ENCODE measurements at regions not wholly inside any gene's neighbourhood (a gene's known extent, or its start where the extent isn't known, plus 50 kb on each side); places are given as distances from the start of the nearest gene placed in this dataset.
"Not testable (repeated sequence)": the region's sequence is repeated elsewhere in the genome, so short reads cannot be mapped to it uniquely, and the experiment has no call there.

GRCh38 chr21:7776622-7777021, 2744.8 kb upstream of the TPTE start:
- H4K20me1 ChIP-seq (replicated peaks in 1 of 2; ENCODE audit: control insufficient read depth in 1 of 2, insufficient read depth in 2 of 2, low read length in 2 of 2); H3K36me3 ChIP-seq (ENCODE audit: control insufficient read depth in 2 of 4, insufficient read depth in 4 of 4, low read length in 3 of 4); H4K5ac ChIP-seq (ENCODE audit: insufficient read length, low read depth, low read length); H4K91ac ChIP-seq (replicated peaks; ENCODE audit: insufficient read length, low read length); POLR2A ChIA-PET (ENCODE audit: partially characterized antibody); H2BK5ac ChIP-seq (ENCODE audit: low read depth, low read length); H2AFZ ChIP-seq (ENCODE audit: low read length); DNase-seq (ENCODE audit: low read depth in 1 of 2, low spot score in 2 of 2); H3K23me2 ChIP-seq (ENCODE audit: low read depth, low read length); H3K23ac ChIP-seq (ENCODE audit: insufficient read length); H3K56ac ChIP-seq (replicated peaks; ENCODE audit: insufficient read length, low read depth, low read length); H3K18ac ChIP-seq (ENCODE audit: extremely low read depth, low read length); H3K79me2 ChIP-seq (ENCODE audit: control insufficient read depth in 1 of 2, insufficient read depth in 2 of 2, low read length in 2 of 2); H3K4me1 ChIP-seq (replicated peaks in 1 of 4; ENCODE audit: control insufficient read depth in 3 of 4, insufficient read depth in 4 of 4, low read length in 3 of 4); FAIRE-seq; H4K8ac ChIP-seq (ENCODE audit: extremely low read depth, insufficient read depth, low read length); H3K27me3 ChIP-seq (replicated peaks in 1 of 4; ENCODE audit: control insufficient read depth in 3 of 4, extremely low read depth in 1 of 4, insufficient read depth in 3 of 4, low read length in 3 of 4); H2BK20ac ChIP-seq (ENCODE audit: low read length); H3K9ac ChIP-seq (replicated peaks in 1 of 4; ENCODE audit: extremely low read depth in 1 of 4, low read depth in 3 of 4, low read length in 3 of 4); H3K79me1 ChIP-seq (ENCODE audit: low read depth, low read length); H3K4me3 ChIP-seq (ENCODE audit: extremely low read depth in 1 of 4, insufficient read depth in 2 of 4, low read depth in 3 of 4, low read length in 4 of 4); H3K9me3 ChIP-seq (ENCODE audit: insufficient read depth in 2 of 2, low read depth in 1 of 2, low read length in 1 of 2); H2BK120ac ChIP-seq (replicated peaks; ENCODE audit: low read depth, low read length); H3K14ac ChIP-seq (ENCODE audit: insufficient read length); H3K27ac ChIP-seq (ENCODE audit: low read depth, low read length); H2BK12ac ChIP-seq (ENCODE audit: low read depth, low read length); H3K4me2 ChIP-seq (ENCODE audit: insufficient read depth in 1 of 2, low read depth in 2 of 2, low read length in 2 of 2); H2AK5ac ChIP-seq (ENCODE audit: low read depth, low read length); H2BK15ac ChIP-seq (ENCODE audit: low read length); H3K4ac ChIP-seq (replicated peaks; ENCODE audit: insufficient read length, low read depth, low read length); CTCF ChIA-PET (ENCODE audit: partially characterized antibody): not testable (repeated sequence)
- no CpG with 5 or more reads among the region's 2 CpGs for WGBS, 2 experiments (ENCODE audit: extremely low coverage in 1 of 2, insufficient coverage in 1 of 2, insufficient read length in 1 of 2, insufficient replicate concordance in 2 of 2, low coverage in 1 of 2, low lambda C conversion rate in 2 of 2, missing lambda C conversion rate in 1 of 2)

- H3K27ac ChIP-seq (ENCODE audit: low read depth, low read length); H3K4me3 ChIP-seq (ENCODE audit: extremely low read depth in 1 of 4, insufficient read depth in 2 of 4, low read depth in 3 of 4, low read length in 4 of 4); H2BK5ac ChIP-seq (ENCODE audit: low read depth, low read length); H4K20me1 ChIP-seq (replicated peaks in 1 of 2; ENCODE audit: control insufficient read depth in 1 of 2, insufficient read depth in 2 of 2, low read length in 2 of 2); H3K9me3 ChIP-seq (ENCODE audit: insufficient read depth in 2 of 2, low read depth in 1 of 2, low read length in 1 of 2); H3K56ac ChIP-seq (replicated peaks; ENCODE audit: insufficient read length, low read depth, low read length); H3K79me2 ChIP-seq (ENCODE audit: control insufficient read depth in 1 of 2, insufficient read depth in 2 of 2, low read length in 2 of 2); H2AFZ ChIP-seq (ENCODE audit: low read length); H2AK5ac ChIP-seq (ENCODE audit: low read depth, low read length); H3K4me2 ChIP-seq (ENCODE audit: insufficient read depth in 1 of 2, low read depth in 2 of 2, low read length in 2 of 2); H2BK12ac ChIP-seq (ENCODE audit: low read depth, low read length); H3K79me1 ChIP-seq (ENCODE audit: low read depth, low read length); H4K5ac ChIP-seq (ENCODE audit: insufficient read length, low read depth, low read length); H3K14ac ChIP-seq (ENCODE audit: insufficient read length); H4K8ac ChIP-seq (ENCODE audit: extremely low read depth, insufficient read depth, low read length); H3K23me2 ChIP-seq (ENCODE audit: low read depth, low read length); CTCF ChIA-PET (ENCODE audit: partially characterized antibody); POLR2A ChIA-PET (ENCODE audit: partially characterized antibody); H3K27me3 ChIP-seq (replicated peaks in 1 of 4; ENCODE audit: control insufficient read depth in 3 of 4, extremely low read depth in 1 of 4, insufficient read depth in 3 of 4, low read length in 3 of 4); H3K9ac ChIP-seq (replicated peaks in 1 of 4; ENCODE audit: extremely low read depth in 1 of 4, low read depth in 3 of 4, low read length in 3 of 4); H3K36me3 ChIP-seq (ENCODE audit: control insufficient read depth in 2 of 4, insufficient read depth in 4 of 4, low read length in 3 of 4); H3K23ac ChIP-seq (ENCODE audit: insufficient read length); H2BK15ac ChIP-seq (ENCODE audit: low read length); H3K18ac ChIP-seq (ENCODE audit: extremely low read depth, low read length); FAIRE-seq; H2BK20ac ChIP-seq (ENCODE audit: low read length); H3K4ac ChIP-seq (replicated peaks; ENCODE audit: insufficient read length, low read depth, low read length); H4K91ac ChIP-seq (replicated peaks; ENCODE audit: insufficient read length, low read length); DNase-seq (ENCODE audit: low read depth in 1 of 2, low spot score in 2 of 2); H3K4me1 ChIP-seq (replicated peaks in 1 of 4; ENCODE audit: control insufficient read depth in 3 of 4, insufficient read depth in 4 of 4, low read length in 3 of 4); H2BK120ac ChIP-seq (replicated peaks; ENCODE audit: low read depth, low read length): not testable (repeated sequence)
- WGBS, 2 experiments (ENCODE audit: extremely low coverage in 1 of 2, insufficient coverage in 1 of 2, insufficient read length in 1 of 2, insufficient replicate concordance in 2 of 2, low coverage in 1 of 2, low lambda C conversion rate in 2 of 2, missing lambda C conversion rate in 1 of 2), result 50% methylated on average over 2 of the region's 11 CpGs; no CpG with 5 or more reads in 1 of the 2 experiments
These were observed 2744.1 kb upstream of the TPTE start for GRCh38 chr21:7777289-7777688.
